A673 (cell line): ENCODE measurements at regions not wholly inside any gene's neighbourhood (a gene's known extent, or its start where the extent isn't known, plus 50 kb on each side); places are given as distances from the start of the nearest gene placed in this dataset.

ENCODE experiments used
- EZH2 ChIP-seq: fragments of 200-600 bp; sonication (generic); IDR thresholded peaks from 2 replicates; pipeline ENCODE4 v1.6.1; 2017; ENCODE audit warnings: borderline replicate concordance, low read depth, mild to moderate bottlenecking, mixed read lengths, antibody characterized with exemption, low read length; ENCODE audit not compliant: poor library complexity, severe bottlenecking
- TF ChIP-seq, protein P1 (sequence below): fragments of 300-800, 200-600 bp; sonication (generic); conservative IDR thresholded peaks from 2 replicates; pipeline ENCODE4 v1.5.1; 2017; ENCODE audit warnings: low read depth, mild to moderate bottlenecking, antibody characterized with exemption, low read length, moderate library complexity, mixed read lengths

GRCh38 chr7:11959121-11959520, 127.1 kb upstream of the THSD7A start:
- TF ChIP-seq, protein P1, sequence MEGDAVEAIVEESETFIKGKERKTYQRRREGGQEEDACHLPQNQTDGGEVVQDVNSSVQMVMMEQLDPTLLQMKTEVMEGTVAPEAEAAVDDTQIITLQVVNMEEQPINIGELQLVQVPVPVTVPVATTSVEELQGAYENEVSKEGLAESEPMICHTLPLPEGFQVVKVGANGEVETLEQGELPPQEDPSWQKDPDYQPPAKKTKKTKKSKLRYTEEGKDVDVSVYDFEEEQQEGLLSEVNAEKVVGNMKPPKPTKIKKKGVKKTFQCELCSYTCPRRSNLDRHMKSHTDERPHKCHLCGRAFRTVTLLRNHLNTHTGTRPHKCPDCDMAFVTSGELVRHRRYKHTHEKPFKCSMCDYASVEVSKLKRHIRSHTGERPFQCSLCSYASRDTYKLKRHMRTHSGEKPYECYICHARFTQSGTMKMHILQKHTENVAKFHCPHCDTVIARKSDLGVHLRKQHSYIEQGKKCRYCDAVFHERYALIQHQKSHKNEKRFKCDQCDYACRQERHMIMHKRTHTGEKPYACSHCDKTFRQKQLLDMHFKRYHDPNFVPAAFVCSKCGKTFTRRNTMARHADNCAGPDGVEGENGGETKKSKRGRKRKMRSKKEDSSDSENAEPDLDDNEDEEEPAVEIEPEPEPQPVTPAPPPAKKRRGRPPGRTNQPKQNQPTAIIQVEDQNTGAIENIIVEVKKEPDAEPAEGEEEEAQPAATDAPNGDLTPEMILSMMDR, result no peak
- TF ChIP-seq EZH2, result no peak
